Chondrocyte (in vitro differentiated cells): ENCODE measurements at regions not wholly inside any gene's neighbourhood (a gene's known extent, or its start where the extent isn't known, plus 50 kb on each side); places are given as distances from the start of the nearest gene placed in this dataset.

ENCODE experiments used
- DNase-seq: peaks from one replicate; pipeline ENCODE4 v3.0.0; 2021; ENCODE audit warnings: mixed read lengths, low spot score
- H3K27ac Mint-ChIP-seq: one replicate; pipeline ENCODE4 v1.8.0; 2021; ENCODE audit warnings: mild to moderate bottlenecking, moderate library complexity, mixed read lengths; ENCODE audit not compliant: unreplicated experiment
- H3K27me3 Mint-ChIP-seq: 2 replicates; pipeline ENCODE4 v1.8.0; 2021; ENCODE audit warnings: low read depth, mixed read lengths
- H3K36me3 Mint-ChIP-seq: 2 replicates; pipeline ENCODE4 v1.8.0; 2021; ENCODE audit warnings: low read depth, mixed read lengths
- H3K4me1 Mint-ChIP-seq: 2 replicates; pipeline ENCODE4 v1.8.0; 2021; ENCODE audit warnings: low read depth, mild to moderate bottlenecking, mixed read lengths
- H3K4me3 Mint-ChIP-seq: one replicate; pipeline ENCODE4 v1.8.0; 2021; ENCODE audit warnings: mild to moderate bottlenecking, moderate library complexity, mixed read lengths; ENCODE audit not compliant: unreplicated experiment
- H3K9me3 Mint-ChIP-seq: 2 replicates; pipeline ENCODE4 v1.8.0; 2021; ENCODE audit warnings: low read depth, mixed read lengths
- CTCF ChIP-seq: fragments of 200-600 bp; sonication (generic); IDR thresholded peaks from 2 replicates; pipeline ENCODE4 v1.5.0; 2021; ENCODE audit warnings: antibody characterized with exemption, mild to moderate bottlenecking, moderate library complexity

- H3K4me1 Mint-ChIP-seq = no peaks in the 10 kb centered on the region
- no peak for TF ChIP-seq CTCF
- H3K27ac Mint-ChIP-seq = no peak overlapping the region
- no peak overlapping the region for H3K4me3 Mint-ChIP-seq
- no peaks in the 10 kb centered on the region for H3K36me3 Mint-ChIP-seq
- DNase-seq = no peak
- no peaks in the 10 kb centered on the region for H3K9me3 Mint-ChIP-seq
- peaks cover 21% of the 10 kb centered on the region for H3K27me3 Mint-ChIP-seq
Measured at GRCh38 chr11:129595038-129595962, 219.7 kb downstream of the BARX2 start.

GRCh38 chr11:129596351-129596750 lies 219.3 kb upstream of the TMEM45B start:
- Mint-ChIP-seq H3K4me1 (no peaks in the 10 kb centered on the region), H3K27ac (no peak overlapping the region), H3K9me3 (no peaks in the 10 kb centered on the region), H3K4me3 (no peak overlapping the region), H3K36me3 (no peaks in the 10 kb centered on the region), H3K27me3 (peaks cover 31% of the 10 kb centered on the region)
- no peak for TF ChIP-seq CTCF
- DNase-seq = no peak

- no peaks in the 10 kb centered on the region for H3K4me1 Mint-ChIP-seq
- no peaks in the 10 kb centered on the region for H3K9me3 Mint-ChIP-seq
- no peak overlapping the region for H3K27ac Mint-ChIP-seq
- DNase-seq = no peak
- H3K27me3 Mint-ChIP-seq = peaks cover 38% of the 10 kb centered on the region
- TF ChIP-seq CTCF = no peak
- no peaks in the 10 kb centered on the region for H3K36me3 Mint-ChIP-seq
- H3K4me3 Mint-ChIP-seq = no peak overlapping the region
Measured at GRCh38 chr11:129598378-129598777, 217.3 kb upstream of the TMEM45B start.

- no peak for DNase-seq
- peaks cover 22% of the 10 kb centered on the region for H3K27me3 Mint-ChIP-seq
- no peak for TF ChIP-seq CTCF
- no peak overlapping the region for H3K27ac Mint-ChIP-seq
- no peaks in the 10 kb centered on the region for H3K9me3 Mint-ChIP-seq
- H3K36me3 Mint-ChIP-seq = no peaks in the 10 kb centered on the region
- no peak overlapping the region for H3K4me3 Mint-ChIP-seq
- H3K4me1 Mint-ChIP-seq = no peaks in the 10 kb centered on the region
Measured at GRCh38 chr11:129605815-129606214, 209.8 kb upstream of the TMEM45B start.

GRCh38 chr11:129608711-129609110 lies 206.9 kb upstream of the TMEM45B start:
- Mint-ChIP-seq H3K9me3 (no peaks in the 10 kb centered on the region), H3K4me3 (no peak overlapping the region), H3K27ac (no peak overlapping the region), H3K27me3 (peaks cover 18% of the 10 kb centered on the region), H3K4me1 (no peaks in the 10 kb centered on the region), H3K36me3 (no peaks in the 10 kb centered on the region)
- no peak for TF ChIP-seq CTCF
- no peak for DNase-seq
